Muscle of back (tissue), 3 donors: ENCODE measurements at regions not wholly inside any gene's neighbourhood (a gene's known extent, or its start where the extent isn't known, plus 50 kb on each side); places are given as distances from the start of the nearest gene placed in this dataset.
"Not testable (repeated sequence)": the region's sequence is repeated elsewhere in the genome, so short reads cannot be mapped to it uniquely, and the experiment has no call there.

Experiments
- DNase-seq, 3 donors: peaks; one replicate each; pipeline versions ENCODE4 v3.0.0 to v3.0.0-alpha.2; 2013

- no peak for DNase-seq
Observed at GRCh38 chr9:120338340-120338739, 241.6 kb downstream of the CDK5RAP2 start.

DNA sequence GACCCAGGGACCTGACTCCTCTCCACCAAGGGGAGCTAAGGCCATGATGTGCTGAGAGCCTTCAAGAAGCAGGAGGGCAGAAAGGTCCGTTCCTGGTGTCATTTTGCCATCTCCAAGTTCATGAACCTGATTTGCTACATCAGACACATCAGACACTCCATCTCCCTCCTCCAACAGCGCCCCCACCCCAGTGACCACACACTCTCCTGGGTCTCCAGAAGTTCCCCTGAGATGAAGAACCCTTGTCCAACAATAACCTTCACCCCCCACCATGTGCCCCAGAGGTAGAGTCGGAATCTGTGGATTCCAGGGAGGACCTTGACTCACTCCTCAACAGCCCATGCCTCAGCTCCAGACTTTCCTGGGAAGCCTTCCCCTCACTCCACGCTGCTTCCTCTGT is 242.8 kb downstream of the CDK5RAP2 start:
- DNase-seq, result no peak

GRCh38 chr9:120336753-120337090 is 243.2 kb downstream of the CDK5RAP2 start:
- DNase-seq, result no peak

DNA sequence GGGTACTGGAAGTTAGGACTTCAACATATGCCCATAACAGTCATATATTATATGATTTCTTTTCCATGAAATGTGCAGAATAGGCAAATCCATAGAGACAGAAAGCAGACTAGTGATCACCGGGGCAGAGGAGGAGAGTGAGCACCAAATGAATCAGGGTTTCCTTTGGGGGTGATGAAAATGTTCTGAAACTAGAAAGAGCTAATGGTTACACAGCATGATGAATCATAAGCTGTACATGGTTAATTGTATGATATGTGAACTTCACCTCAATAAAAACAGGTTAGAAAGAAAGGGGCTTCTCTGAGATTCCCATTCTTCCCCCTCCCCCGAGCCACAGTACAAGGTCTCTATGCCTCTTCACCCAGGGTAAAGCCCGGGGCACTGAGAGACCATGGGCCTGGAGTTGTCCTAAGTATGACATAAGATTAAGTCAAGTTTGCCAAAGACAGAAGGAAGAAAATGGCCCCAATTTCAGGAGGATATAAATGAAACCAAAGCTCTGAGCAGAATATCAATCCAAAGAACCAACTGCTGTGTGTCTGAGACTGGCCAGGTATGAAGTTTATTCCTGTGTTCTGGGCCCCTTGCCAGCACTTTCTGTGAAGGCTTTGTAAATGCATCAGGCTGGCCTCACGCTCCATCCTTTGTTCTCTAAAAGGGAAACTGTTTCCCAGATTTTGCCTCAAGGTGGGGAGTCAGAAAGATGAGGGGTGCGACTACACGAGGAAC is 243.8 kb downstream of the CDK5RAP2 start:
- DNase-seq, result no peak

- DNase-seq, result no peak
Observed at GRCh38 chr9:120331913-120332312, 248.1 kb downstream of the CDK5RAP2 start.

- DNase-seq, result no peak
Observed at GRCh38 chr9:120330031-120330430, 249.9 kb downstream of the CDK5RAP2 start.

DNA sequence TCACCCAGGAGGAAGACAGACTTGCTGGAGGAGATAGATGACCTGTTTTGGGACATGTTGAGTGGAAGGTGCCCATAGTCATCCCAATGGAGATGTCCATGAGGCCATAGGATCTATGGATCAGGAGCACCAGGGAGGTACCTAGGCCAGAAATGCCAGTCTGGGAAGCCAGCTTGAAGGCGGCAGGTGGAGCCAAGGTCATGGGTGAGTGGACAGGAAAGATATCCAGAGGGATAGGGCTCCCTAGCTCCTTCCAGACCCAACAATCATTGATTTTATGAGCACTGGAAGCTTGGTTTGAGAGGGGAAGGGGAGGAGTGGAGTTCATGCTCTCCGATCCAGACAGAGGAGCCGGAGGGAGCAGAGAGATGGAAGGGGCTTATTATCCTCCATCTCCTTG is 252.6 kb downstream of the CDK5RAP2 start:
- DNase-seq, result no peak

- no peak for DNase-seq
Observed at GRCh38 chr9:120326049-120326693, 253.8 kb downstream of the CDK5RAP2 start.

DNA sequence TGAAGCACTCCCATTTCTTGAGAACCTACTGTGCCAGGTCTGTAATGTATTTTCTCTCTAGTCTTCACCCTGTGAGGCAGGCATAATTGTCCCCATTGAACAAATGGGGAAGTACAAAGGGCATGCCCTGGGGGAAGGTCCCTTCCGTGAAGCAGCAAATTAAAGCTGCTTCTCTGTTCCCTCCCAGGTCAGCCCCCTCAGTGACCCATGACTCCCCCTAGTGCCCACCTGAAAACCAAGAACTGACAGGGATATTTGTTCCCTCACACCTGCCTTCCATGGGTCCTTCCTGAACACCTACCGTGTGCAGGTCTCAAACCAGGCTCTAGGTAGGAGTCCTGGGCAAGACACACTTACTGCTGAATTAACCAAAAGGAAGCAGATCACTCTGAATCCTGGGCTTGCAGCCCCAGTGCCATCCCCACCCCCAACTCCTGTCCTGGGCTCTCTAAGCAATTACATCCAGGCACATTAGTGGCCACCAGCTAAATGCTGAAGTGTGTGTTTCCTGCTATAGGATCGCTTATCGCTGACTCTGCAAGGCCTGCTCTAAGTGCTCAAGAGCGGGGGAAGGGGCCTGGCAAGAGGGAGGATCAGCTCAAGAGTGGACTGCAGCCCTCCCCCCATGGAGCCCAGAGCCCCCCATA is 254.8 kb downstream of the CDK5RAP2 start:
- no peak for DNase-seq

- no peak for DNase-seq
Observed at GRCh38 chr9:120324461-120324860, 255.5 kb downstream of the CDK5RAP2 start.

GRCh38 chr9:120323125-120323524 is 256.8 kb downstream of the CDK5RAP2 start:
- no peak for DNase-seq

DNA sequence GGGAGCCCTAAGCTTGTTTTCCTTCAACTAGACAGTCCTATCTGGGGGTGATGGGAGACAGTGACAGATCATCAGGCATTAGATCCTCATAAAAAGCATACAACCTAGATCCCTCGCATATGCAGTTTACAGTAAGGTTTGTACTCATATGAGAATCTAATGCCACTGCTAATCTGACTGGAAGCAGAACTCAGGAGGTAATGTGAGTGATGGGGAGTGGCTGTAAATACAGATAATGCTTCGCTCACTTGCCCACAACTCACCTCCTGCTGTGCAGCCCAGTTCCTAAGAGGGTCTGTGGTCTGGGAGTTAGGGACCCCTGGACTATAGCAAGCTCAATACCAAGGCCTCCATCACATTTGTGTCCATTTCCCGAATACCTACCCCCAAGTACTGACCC is 260.5 kb downstream of the CDK5RAP2 start:
- no peak for DNase-seq

DNA sequence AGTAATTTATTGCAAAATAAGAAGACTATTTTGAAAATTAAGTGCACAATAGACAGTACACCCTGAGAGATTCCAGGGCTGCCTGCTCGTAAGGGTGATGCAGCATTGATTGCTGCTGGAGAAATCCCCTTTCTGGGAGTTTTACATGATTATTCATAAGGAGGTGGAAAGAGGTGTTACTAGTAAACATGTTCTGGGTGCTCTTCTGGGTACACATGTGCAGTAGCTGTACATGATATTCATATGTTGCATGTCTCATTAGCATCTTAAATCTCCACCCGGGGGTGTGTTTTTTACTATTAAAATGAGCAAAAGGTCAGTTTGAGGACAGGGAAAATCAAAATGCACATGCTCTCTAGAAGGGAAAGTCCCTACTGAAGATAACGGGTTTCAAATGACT is 264.8 kb downstream of the CDK5RAP2 start:
- no peak for DNase-seq

- DNase-seq, result no peak
Observed at GRCh38 chr9:120312031-120312430, 267.9 kb downstream of the CDK5RAP2 start.

DNA sequence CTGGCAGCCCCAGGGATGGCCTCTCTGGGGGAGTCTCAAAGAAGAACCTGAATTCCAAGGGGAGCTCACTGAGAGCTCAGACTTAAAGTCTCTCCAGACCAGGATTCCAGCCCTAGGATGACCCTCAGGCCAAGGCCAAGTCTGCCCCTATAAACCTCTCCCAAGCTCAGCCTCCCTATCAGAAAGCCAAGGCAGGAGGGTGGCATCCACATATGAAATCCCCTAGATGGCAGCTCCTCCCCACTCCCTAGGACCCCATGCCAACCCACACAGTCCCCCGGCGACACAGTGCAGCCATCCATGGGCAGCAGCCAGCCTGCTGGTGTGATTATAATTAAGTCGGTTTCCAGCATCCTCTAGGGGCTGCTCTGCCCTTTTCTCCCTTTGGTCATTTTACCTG is 269.9 kb downstream of the CDK5RAP2 start:
- DNase-seq, result no peak

- DNase-seq, result no peak
Observed at GRCh38 chr9:120308495-120308894, 271.5 kb downstream of the CDK5RAP2 start.

DNA sequence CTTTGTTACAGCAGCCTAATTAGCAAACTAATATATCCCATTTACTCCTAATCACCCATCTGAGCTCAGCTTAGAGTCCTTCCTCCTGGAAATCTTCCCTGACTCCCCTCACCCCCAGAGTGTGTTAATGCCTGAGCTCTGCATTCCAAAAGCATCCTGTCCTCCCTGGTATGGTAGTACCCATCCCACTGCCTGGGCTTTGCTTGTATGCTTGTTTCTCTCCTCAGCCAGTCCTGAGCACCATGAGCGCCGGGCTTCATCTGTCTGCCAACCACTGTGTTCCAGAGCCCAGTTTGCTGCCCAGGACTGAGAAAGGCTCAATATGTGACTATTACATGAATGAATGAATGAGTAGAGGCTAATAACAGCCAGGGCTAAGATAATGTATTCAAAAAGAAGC is 272.4 kb downstream of the CDK5RAP2 start:
- DNase-seq, result no peak

DNA sequence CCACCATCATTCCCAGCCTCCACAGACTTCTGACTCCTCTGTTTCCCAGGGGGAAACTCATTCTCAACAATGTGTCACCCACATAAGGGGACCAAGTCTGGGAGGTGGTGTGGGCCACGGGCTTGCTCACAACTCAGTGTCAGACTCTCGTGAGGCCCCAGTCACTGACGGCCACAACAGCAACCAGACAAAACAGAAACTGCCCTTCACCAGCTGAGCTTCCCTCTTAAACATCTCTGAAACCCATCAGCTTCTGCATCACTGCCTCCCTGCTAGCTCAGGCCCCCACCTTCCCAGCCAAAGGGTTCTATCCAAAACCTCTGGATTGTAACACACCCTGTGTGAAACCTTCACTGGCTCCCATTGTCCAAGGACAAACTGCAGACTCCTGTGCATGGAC is 273.4 kb downstream of the CDK5RAP2 start:
- DNase-seq, result no peak

DNA sequence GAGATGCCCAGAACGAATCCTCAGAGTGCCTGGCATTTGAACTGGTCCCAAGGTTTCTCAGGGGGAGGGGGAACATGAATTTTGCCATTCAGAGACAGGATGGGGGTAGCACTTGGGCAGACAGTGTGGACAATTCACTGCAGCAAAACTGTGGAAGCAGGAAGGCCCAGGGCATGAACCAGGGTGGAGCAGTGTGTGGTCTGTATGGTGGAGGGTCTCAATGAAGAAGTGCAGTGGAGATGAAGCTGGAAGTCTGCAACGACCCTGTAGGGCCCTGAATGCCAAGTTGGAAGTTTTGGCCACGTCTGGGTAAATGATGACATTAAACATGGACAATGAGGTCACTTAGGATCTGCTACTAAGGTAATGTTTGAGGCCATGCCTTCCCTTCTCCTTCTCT is 273.9 kb downstream of the CDK5RAP2 start:
- no peak for DNase-seq

- not testable (repeated sequence) for DNase-seq
Observed at GRCh38 chr9:120304896-120305295, 275.1 kb downstream of the CDK5RAP2 start.

DNA sequence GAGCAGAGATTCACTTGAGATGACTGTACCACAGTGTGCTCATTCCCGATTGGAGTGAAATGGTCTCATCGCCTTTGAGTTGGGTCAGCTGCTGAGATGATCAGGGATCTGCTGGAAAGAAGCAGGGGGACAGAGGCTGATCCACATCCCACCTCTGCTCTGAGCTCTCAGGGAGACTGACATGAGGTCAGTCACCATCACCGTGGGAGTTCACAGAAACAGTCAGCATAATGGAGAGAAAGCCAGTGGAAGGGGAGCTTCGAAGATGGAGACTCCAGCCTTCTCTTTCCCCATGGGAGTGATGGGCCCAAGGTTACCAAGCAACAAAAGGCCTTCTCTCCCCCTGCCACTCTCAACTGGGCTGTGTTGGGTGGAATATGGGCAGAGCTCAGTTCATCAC is 276.4 kb downstream of the CDK5RAP2 start:
- DNase-seq, result no peak

DNA sequence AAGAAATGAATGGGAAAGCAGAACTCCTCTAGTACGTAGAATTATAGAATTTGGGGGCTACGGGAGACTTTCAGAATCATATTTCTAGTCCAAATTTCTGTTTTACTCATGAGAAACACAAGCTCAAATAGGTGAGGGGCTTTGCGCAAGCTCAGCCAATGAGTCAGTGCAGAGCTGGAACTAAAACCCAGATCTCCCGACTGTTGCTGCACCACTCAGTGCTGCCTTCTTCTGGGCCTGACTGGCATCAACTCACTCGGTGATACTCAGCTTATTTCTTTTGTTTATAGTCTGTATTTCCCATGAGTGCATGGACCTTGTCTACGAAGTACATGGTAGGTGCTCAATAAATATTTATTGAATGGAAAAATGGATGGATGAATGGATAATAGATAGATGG is 280.2 kb downstream of the CDK5RAP2 start:
- DNase-seq, result no peak

DNA sequence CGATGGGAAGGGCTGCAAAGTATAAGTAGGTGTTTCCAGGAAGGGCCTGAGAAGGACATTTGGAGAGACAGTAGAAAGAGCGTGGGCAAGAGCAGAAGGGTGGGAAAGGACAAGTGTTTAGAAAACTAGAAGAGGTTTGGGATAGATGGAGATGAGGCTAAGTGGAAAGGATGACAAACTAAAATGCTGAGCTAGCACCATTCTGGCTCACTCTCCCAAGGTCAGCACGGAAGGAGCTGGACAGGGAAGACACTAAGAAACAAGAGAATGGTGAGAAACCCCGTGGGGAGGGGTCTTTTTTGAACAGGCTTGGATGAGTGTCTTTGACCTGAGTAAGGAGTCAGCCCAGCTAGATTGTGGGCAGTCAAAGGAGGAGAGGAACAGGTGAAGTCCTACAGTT is 286.0 kb downstream of the CDK5RAP2 start:
- no peak for DNase-seq
